ENCODE measurements at regions not wholly inside any gene's neighbourhood (a gene's known extent, or its start where the extent isn't known, plus 50 kb on each side); places are given as distances from the start of the nearest gene placed in this dataset.

DNA sequence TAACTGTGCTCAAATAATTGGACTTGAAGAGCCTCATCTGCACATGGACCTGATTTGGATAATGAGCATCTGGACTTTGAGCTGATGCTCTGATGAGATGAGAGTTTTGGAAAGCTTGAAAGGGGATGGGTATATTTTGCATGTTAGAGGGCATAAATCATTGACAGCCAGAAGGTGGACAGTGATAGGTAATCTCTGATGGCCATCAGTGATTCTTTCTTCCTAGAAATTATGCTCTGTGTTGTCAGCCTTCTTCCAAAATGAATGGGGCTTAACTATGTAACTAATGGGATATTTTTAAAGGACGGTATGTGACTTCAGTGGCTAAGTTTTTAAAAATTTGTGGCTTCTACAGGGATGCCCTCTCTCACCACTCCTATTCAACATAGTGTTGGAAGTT is 334.0 kb downstream of the PTTG2 start:
- no peak for TF ChIP-seq EZH2phosphoT487 (conservative IDR thresholded peaks at IDR 0.05; ENCODE audit: low read length)
- TF ChIP-seq, protein P1, sequence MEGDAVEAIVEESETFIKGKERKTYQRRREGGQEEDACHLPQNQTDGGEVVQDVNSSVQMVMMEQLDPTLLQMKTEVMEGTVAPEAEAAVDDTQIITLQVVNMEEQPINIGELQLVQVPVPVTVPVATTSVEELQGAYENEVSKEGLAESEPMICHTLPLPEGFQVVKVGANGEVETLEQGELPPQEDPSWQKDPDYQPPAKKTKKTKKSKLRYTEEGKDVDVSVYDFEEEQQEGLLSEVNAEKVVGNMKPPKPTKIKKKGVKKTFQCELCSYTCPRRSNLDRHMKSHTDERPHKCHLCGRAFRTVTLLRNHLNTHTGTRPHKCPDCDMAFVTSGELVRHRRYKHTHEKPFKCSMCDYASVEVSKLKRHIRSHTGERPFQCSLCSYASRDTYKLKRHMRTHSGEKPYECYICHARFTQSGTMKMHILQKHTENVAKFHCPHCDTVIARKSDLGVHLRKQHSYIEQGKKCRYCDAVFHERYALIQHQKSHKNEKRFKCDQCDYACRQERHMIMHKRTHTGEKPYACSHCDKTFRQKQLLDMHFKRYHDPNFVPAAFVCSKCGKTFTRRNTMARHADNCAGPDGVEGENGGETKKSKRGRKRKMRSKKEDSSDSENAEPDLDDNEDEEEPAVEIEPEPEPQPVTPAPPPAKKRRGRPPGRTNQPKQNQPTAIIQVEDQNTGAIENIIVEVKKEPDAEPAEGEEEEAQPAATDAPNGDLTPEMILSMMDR (IDR thresholded peaks at IDR 0.05; ENCODE audit: insufficient read depth, low read length, poor library complexity, severe bottlenecking): no peak

Measured in SU-DHL-6 (cell line).